HepG2 (cell line): ENCODE measurements at regions not wholly inside any gene's neighbourhood (a gene's known extent, or its start where the extent isn't known, plus 50 kb on each side); places are given as distances from the start of the nearest gene placed in this dataset.

Experiments used
- AGO2 ChIP-seq: fragments of 200-400 bp; formaldehyde crosslinking; optimal IDR thresholded peaks from 2 replicates; pipeline ENCODE3; 2017; ENCODE audit warnings: mild to moderate bottlenecking, low read depth, low read length, moderate library complexity
- BHLHE40 ChIP-seq: IDR thresholded peaks from 2 replicates; pipeline ENCODE4 v1.6.1; 2011; ENCODE audit warnings: low read length, improper control_type of control experiment
- E2F5 ChIP-seq: sonication (generic); formaldehyde crosslinking; conservative IDR thresholded peaks from 2 replicates; pipeline ENCODE4 v1.4.0; 2020; ENCODE audit warnings: missing genetic modification reagents
- FOXA1 ChIP-seq, 2 experiments: fragments of 450-650 bp in 1 of 2; sonication (generic) in 1 of 2; formaldehyde crosslinking in 1 of 2; IDR thresholded peaks; 2 replicates each; pipeline versions ENCODE4 v1.4.0 to v1.6.1; 2016 to 2020; ENCODE audit warnings: missing genetic modification reagents in 1 of 2
- GZF1 ChIP-seq: sonication (generic); formaldehyde crosslinking; IDR thresholded peaks from 2 replicates; pipeline ENCODE4 v1.5.1; 2020; ENCODE audit warnings: mild to moderate bottlenecking, missing genetic modification reagents
- MBD4 ChIP-seq: IDR thresholded peaks from 2 replicates; pipeline ENCODE4 v1.6.1; 2012; ENCODE audit warnings: low read length, inconsistent platforms, borderline replicate concordance
- SMAD3 ChIP-seq: sonication (generic); formaldehyde crosslinking; IDR thresholded peaks from 2 replicates; pipeline ENCODE4 v1.4.0; 2020; ENCODE audit warnings: missing genetic modification reagents
- SNAI1 ChIP-seq: sonication (generic); formaldehyde crosslinking; IDR thresholded peaks from 2 replicates; pipeline ENCODE4 v1.5.0; 2020; ENCODE audit warnings: mild to moderate bottlenecking, missing genetic modification reagents, borderline replicate concordance
- SP1 ChIP-seq, 2 experiments: fragments of 450-650 bp in 1 of 2; sonication (generic) in 1 of 2; formaldehyde crosslinking in 1 of 2; IDR thresholded peaks; 2 replicates each; pipeline versions ENCODE4 v1.4.0 to v1.6.1; 2016 to 2020; ENCODE audit warnings: missing genetic modification reagents in 1 of 2
- STAT5B ChIP-seq: sonication (generic); formaldehyde crosslinking; IDR thresholded peaks from 2 replicates; pipeline ENCODE4 v1.4.0; 2020; ENCODE audit warnings: missing genetic modification reagents
- TBP ChIP-seq: sonication (generic); formaldehyde crosslinking; IDR thresholded peaks from 2 replicates; pipeline ENCODE4 v1.5.0; 2020; ENCODE audit warnings: missing genetic modification reagents
- TCF7L2 ChIP-seq: IDR thresholded peaks from 2 replicates; pipeline ENCODE4 v1.6.1; 2011; ENCODE audit warnings: mild to moderate bottlenecking, low read depth, low read length, moderate library complexity
- THAP8 ChIP-seq: sonication (generic); formaldehyde crosslinking; IDR thresholded peaks from 2 replicates; pipeline ENCODE4 v1.5.1; 2020; ENCODE audit warnings: missing genetic modification reagents, mild to moderate bottlenecking, borderline replicate concordance
- U2AF2 ChIP-seq: fragments of 200-400 bp; formaldehyde crosslinking; IDR thresholded peaks from 2 replicates; pipeline ENCODE4 v1.6.1; 2017; ENCODE audit warnings: low read depth, mild to moderate bottlenecking, low read length
- ZBTB14 ChIP-seq: sonication (generic); formaldehyde crosslinking; IDR thresholded peaks from 2 replicates; pipeline ENCODE4 v1.4.0; 2020; ENCODE audit warnings: missing genetic modification reagents
- ZFAT ChIP-seq: sonication (generic); formaldehyde crosslinking; conservative IDR thresholded peaks from 2 replicates; pipeline ENCODE4 v1.8.1; 2023; ENCODE audit warnings: missing genetic modification reagents, inconsistent platforms
- ZFP36L2 ChIP-seq: sonication (generic); formaldehyde crosslinking; IDR thresholded peaks from 2 replicates; pipeline ENCODE4 v1.4.0; 2020; ENCODE audit warnings: missing genetic modification reagents
- ZNF563 ChIP-seq: sonication (generic); formaldehyde crosslinking; IDR thresholded peaks from 2 replicates; pipeline ENCODE4 v1.8.0; 2022; ENCODE audit warnings: mild to moderate bottlenecking, moderate library complexity, missing genetic modification reagents
- ZNF746 ChIP-seq: sonication (generic); formaldehyde crosslinking; IDR thresholded peaks from 2 replicates; pipeline ENCODE4 v1.8.0; 2022; ENCODE audit warnings: mild to moderate bottlenecking, missing genetic modification reagents
- TF ChIP-seq, protein P1 (sequence below): sonication (generic); formaldehyde crosslinking; IDR thresholded peaks from 2 replicates; pipeline ENCODE4 v1.4.0; 2020; ENCODE audit warnings: missing genetic modification reagents, borderline replicate concordance
- TF ChIP-seq, protein P2 (sequence below): sonication (generic); formaldehyde crosslinking; IDR thresholded peaks from 2 replicates; pipeline ENCODE4 v1.5.1; 2020; ENCODE audit warnings: mild to moderate bottlenecking, missing genetic modification reagents, moderate library complexity
- TF ChIP-seq, protein P3 (sequence below): sonication (generic); formaldehyde crosslinking; IDR thresholded peaks from 2 replicates; pipeline ENCODE4 v1.5.0; 2020; ENCODE audit warnings: missing genetic modification reagents

DNA sequence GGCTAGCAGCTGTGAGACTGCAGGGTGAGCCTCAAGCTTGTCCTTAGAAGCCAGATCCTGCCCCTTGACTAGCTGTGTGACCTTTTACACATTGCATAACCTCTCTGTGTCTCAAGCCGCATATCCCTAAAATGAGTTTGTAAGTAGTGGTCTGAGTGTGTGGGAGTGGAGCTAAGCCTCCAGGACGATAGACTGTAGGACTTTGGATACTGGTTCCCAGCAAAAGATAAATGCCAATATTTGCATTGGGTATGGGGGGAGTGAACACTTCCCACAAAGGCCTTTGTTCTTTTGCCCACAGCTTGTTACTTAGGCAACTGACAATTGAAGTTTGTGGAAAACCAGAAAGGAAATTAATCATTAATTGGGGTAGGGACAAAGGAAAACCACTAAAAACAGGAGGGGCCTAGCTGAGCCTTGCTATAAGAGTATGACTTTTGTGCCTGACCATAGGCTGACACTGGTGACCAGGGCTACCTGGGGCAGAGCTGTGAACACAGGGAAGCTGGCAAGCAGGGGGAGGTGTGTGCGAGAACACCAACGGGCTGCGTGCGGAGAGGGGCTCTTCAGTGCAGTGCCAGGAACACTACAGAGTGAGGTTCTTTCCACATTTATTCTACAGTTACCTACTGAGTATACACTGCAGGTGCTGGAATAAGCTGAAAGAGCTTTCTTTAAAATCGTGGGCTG, 102.4 kb upstream of the ETV3 start (continued):
- no peak for TF ChIP-seq E2F5
- no peak for TF ChIP-seq GZF1 (CRISPR knock-in tag)
- TF ChIP-seq ZNF746 (CRISPR knock-in tag): 0 out of 2 replicates have a peak, but pooled peaks have one; percentile 34
- TF ChIP-seq STAT5B: no peak
- no peak for TF ChIP-seq U2AF2
- TF ChIP-seq, protein P1, sequence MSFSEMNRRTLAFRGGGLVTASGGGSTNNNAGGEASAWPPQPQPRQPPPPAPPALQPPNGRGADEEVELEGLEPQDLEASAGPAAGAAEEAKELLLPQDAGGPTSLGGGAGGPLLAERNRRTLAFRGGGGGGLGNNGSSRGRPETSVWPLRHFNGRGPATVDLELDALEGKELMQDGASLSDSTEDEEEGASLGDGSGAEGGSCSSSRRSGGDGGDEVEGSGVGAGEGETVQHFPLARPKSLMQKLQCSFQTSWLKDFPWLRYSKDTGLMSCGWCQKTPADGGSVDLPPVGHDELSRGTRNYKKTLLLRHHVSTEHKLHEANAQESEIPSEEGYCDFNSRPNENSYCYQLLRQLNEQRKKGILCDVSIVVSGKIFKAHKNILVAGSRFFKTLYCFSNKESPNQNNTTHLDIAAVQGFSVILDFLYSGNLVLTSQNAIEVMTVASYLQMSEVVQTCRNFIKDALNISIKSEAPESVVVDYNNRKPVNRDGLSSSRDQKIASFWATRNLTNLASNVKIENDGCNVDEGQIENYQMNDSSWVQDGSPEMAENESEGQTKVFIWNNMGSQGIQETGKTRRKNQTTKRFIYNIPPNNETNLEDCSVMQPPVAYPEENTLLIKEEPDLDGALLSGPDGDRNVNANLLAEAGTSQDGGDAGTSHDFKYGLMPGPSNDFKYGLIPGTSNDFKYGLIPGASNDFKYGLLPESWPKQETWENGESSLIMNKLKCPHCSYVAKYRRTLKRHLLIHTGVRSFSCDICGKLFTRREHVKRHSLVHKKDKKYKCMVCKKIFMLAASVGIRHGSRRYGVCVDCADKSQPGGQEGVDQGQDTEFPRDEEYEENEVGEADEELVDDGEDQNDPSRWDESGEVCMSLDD (CRISPR knock-in tag): no peak
- TF ChIP-seq FOXA1 (IDR thresholded peaks at IDR 0.05): peak; percentile 71
- peak; percentile 95 for TF ChIP-seq FOXA1 (CRISPR knock-in tag; IDR thresholded peaks at IDR 0.05)
- no peak for TF ChIP-seq SNAI1
- no peak for TF ChIP-seq BHLHE40
- no peak; the same call in 1 of the 2 replicates for TF ChIP-seq MBD4
- TF ChIP-seq TCF7L2: peak; percentile 66; the same call in 1 of the 2 replicates
- TF ChIP-seq ZNF563 (CRISPR knock-in tag): peak; percentile 26; the same call in 1 of the 2 replicates
- no peak for TF ChIP-seq TBP
- TF ChIP-seq SMAD3 (CRISPR knock-in tag): peak; percentile 87
- no peak for TF ChIP-seq ZFP36L2
- no peak for TF ChIP-seq AGO2
- TF ChIP-seq, protein P2, sequence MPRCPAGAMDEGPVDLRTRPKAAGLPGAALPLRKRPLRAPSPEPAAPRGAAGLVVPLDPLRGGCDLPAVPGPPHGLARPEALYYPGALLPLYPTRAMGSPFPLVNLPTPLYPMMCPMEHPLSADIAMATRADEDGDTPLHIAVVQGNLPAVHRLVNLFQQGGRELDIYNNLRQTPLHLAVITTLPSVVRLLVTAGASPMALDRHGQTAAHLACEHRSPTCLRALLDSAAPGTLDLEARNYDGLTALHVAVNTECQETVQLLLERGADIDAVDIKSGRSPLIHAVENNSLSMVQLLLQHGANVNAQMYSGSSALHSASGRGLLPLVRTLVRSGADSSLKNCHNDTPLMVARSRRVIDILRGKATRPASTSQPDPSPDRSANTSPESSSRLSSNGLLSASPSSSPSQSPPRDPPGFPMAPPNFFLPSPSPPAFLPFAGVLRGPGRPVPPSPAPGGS (CRISPR knock-in tag): peak; percentile 61; the same call in 1 of the 2 replicates
- no peak for TF ChIP-seq THAP8 (CRISPR knock-in tag)
- TF ChIP-seq SP1 (IDR thresholded peaks at IDR 0.05): no peak
- TF ChIP-seq SP1 (CRISPR knock-in tag; IDR thresholded peaks at IDR 0.05): 0 out of 2 replicates have a peak, but pooled peaks have one; percentile 11
- no peak for TF ChIP-seq ZFAT
- TF ChIP-seq, protein P3, sequence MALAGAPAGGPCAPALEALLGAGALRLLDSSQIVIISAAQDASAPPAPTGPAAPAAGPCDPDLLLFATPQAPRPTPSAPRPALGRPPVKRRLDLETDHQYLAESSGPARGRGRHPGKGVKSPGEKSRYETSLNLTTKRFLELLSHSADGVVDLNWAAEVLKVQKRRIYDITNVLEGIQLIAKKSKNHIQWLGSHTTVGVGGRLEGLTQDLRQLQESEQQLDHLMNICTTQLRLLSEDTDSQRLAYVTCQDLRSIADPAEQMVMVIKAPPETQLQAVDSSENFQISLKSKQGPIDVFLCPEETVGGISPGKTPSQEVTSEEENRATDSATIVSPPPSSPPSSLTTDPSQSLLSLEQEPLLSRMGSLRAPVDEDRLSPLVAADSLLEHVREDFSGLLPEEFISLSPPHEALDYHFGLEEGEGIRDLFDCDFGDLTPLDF (CRISPR knock-in tag): no peak
- no peak for TF ChIP-seq ZBTB14 (CRISPR knock-in tag)
